GM21825 (cell line): ENCODE measurements at regions not wholly inside any gene's neighbourhood (a gene's known extent, or its start where the extent isn't known, plus 50 kb on each side); places are given as distances from the start of the nearest gene placed in this dataset.
A peak's percentile ranks its signal among the peaks of the same experiment; 100 is the strongest.
"Not testable (repeated sequence)": the region's sequence is repeated elsewhere in the genome, so short reads cannot be mapped to it uniquely, and the experiment has no call there.

Experiments
- ATAC-seq: cut with Tn5 transposase; IDR thresholded peaks from one replicate; pipeline ENCODE4 v1.9.1; 2021; ENCODE audit warnings: mild to moderate bottlenecking, moderate library complexity; ENCODE audit not compliant: unreplicated experiment

DNA sequence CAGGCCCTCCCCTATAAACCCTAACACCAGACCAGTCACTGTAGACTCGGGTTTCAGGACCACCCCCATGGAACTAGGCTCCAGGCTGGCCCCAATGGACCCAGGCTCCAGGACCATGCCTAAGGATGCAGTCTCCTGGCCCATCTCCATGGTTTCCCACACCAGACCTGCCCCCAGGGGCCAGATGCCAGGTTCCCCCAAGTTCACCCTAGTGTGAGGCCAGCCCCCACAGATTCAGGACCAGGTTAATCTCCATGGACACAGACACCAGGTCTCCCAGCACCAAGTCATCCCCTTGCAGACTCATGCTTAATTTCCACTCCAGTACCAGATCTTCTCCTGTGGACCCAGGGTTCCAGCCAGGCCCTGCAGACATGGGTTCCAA lies 103.8 kb upstream of the LANCL2 start:
- ATAC-seq = no peak

DNA sequence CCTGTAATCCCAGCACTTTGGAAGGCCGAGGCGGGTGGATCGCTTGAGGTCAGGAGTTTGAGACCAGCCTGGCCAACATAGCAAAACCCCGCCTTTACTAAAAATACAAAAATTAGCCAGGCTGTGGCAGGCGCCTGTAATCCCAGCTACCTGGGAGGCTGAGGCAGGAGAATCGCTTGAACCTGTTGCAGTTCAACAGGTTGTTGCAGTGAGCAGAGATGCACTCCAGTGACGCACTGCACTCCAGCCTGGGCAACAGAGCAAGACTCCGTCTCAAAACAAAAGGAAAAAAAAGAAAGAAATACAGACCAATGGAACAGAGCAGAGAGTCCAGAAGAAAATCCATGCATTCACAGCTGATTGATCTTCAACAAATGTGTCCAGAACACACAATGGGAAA lies 99.8 kb upstream of the LANCL2 start:
- not testable (repeated sequence) for ATAC-seq

DNA sequence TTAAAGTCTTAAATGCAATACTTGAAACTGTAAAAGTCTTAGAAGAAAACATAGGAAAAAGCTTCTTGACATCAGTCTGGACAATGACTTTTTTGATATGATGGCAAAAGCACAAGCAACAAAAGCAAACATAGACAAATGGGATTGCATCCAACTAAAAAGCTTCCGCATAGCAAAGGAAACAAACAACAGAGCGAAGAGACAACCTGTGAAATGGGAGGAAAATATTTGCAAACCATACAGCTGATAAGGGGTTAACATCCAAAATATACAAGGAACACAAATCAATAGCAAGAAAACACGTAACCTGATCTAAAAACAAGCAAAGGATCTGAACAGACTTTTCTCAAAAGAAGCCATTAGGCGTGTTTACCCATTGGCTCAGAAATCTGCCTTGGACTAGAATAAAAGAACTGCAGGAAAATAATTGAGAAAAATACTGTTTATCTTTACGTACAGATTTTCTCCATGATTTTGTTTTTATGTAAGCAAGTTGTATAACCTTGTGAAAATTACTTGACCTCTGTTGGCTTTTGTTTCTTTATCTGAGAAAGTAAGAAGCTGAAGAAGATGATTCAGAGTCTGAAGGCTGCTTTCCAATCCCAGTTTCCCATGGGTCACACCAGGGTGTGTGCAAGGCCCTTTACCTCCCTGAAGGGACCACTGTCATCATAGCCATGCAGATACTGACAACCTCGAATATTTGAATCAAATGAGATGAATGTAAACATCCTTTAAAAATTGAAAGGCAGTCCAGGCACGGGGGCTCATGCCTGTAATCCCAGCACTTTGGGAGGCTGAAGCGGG lies 99.1 kb upstream of the LANCL2 start:
- ATAC-seq = no peak

GRCh38 chr7:55271069-55271626 lies 94.0 kb upstream of the LANCL2 start:
- no peak for ATAC-seq

GRCh38 chr7:55271661-55272060 lies 93.5 kb upstream of the LANCL2 start:
- ATAC-seq = no peak

- no peak for ATAC-seq
These were observed 92.8 kb upstream of the LANCL2 start for GRCh38 chr7:55272328-55272727.

GRCh38 chr7:55273186-55273980 lies 91.8 kb upstream of the LANCL2 start:
- ATAC-seq = no peak

- ATAC-seq = no peak
These were observed 91.0 kb upstream of the LANCL2 start for GRCh38 chr7:55274156-55274555.

- ATAC-seq = no peak
These were observed 89.6 kb upstream of the LANCL2 start for GRCh38 chr7:55275291-55276200.

GRCh38 chr7:55276572-55277295 lies 88.4 kb upstream of the LANCL2 start:
- no peak for ATAC-seq

DNA sequence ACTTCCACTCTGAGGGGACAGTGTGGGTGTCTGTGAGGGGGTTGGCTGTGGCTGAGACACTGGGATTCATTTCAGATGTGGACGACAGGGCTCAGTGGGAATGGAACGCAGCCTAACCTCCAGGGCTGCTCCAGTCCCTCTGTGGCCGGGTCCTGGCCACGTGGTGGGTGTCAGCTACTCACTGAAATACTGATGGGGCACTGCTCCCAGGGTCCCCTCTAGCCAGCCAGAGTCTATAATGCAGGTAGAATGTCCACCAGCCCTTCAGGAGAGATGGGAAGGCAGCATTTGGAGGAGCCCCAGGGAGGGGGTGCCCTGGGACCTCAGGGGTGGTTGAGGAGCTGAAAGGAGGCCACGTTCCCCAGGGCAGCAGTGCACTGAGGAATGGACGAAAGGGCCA lies 87.2 kb upstream of the LANCL2 start:
- ATAC-seq = no peak

- no peak for ATAC-seq
These were observed 86.8 kb upstream of the LANCL2 start for GRCh38 chr7:55278321-55278720.

DNA sequence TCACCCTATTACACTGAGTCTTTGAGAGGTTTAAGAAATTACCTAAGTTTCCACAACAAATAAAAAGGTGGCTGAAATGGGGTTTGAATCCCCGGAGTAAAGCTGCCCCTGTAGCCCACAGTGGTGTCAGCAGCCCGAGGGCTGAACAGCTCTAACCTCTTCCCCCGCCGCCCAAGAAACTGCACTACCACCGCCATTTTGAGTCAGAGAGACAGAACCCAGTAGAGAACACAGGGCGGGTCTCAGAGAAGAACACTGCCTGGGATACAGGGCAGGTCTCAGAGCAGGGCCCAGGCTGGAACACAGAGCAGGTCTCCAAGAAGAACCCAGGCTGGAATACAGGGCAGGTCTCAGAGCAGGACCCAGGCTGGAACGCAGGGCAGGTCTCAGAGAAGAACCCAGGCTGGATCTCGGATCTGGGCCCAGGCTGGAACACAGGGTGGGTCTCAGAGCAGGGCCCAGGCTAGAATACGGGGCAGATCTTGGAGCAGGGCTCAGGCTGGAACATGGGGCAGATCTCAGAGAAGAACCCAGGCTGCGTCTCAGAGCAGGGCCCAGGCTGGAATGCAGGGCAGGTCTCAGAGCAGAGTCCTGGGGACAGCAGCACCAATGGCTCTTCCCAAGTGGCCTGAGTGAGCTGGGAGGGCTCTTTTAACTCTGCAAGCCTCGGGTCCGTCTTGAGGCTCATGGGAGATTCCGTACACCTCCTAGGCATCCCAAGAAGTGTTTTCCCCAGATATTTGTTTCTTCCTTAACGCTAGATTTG lies 85.9 kb upstream of the LANCL2 start:
- no peak for ATAC-seq

DNA sequence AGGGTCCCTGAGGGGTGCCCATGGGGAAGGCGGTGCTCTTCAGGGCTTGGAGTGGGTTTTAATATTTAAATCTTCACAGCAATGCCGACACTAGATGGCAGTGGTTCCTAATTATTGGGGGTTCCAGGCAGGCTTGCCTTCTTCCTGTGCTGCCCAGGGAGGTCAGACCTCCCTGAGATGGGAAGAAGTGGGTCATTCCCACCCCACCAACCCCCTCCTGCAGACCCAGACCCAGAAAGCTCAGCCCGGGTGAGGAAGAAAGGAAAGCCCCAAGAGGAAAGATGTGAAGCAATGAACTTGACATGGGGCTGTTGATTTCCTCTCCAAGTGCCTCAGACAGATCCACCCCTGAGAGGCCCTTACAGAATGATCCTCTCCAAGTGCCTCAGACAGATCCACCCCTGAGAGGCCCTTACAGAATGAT lies 85.1 kb upstream of the LANCL2 start:
- peak; percentile 94 for ATAC-seq

DNA sequence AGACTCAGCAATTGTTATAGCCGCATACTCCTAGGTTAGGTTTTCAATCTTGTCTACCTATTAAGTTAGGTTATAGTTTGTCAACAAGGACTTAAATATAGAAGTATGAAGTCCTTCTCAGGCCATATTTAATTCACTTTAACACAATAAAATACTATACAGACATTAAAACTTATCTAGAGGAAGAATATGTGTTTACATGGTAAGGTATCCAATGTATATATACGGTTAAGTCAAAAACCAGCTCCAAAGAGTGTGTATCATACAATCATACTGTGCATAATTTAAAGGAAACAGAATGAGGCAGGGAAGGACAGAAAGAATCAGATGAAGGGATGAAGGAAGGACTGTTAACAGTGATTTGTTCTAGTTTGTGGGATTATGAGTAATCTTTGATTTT lies 79.5 kb upstream of the LANCL2 start:
- ATAC-seq = no peak

DNA sequence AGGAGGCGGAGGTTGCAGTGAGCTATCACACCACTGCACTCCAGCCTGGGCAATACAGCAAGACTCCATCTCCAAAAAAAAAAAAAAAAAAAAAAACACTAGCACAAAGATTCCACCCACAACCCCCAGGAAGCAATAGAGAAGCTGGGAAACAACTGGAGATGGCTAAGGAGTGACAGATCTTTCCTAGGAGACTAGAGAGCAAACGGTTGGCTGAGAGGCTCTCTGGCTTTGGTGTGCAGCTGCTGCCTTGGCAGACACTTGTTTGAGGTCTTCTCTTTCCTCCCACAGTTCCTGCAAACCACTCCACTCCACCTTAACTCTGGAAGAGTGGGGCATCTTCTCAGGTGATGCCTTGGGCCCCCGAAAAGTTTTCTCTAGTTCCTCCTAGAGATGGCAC lies 78.5 kb upstream of the LANCL2 start:
- no peak for ATAC-seq

DNA sequence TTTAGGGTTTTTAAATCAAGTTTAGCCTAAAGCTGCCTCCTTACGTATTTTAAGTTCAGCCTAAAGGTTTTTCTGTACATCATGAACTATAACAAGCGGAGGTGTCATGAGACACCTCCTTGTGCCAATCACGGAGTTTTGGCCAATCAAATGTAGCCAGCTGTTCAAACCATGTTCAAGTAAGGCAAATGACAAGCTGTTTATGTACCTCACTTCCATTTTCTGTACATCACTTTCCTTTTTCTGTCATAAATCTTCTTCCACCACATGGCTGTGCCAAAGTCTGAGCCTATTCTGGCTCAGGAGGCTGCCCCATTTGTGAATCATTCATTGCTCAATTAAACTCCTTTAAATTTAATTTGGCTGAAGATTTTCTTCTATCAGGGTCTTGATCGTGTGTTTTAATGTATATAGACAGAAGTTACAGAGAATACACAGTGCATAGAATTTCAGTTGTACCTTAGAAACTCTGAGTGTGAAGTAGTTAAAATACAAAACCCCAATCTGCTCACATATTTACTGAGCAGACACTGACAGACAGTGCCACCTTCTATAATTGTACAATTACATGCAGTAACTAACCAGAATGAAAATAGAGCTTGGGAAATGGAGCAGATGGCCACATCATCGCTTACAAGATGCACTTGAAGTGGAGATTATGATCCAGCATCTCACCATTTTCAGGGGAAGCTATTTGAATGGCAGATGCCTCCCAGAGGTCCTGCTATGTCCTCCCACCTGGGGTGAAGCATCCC lies 76.9 kb upstream of the LANCL2 start:
- ATAC-seq = no peak

- ATAC-seq = no peak
These were observed 69.1 kb upstream of the LANCL2 start for GRCh38 chr7:55296070-55296469.
